Endothelial cell of umbilical vein (primary cell): ENCODE measurements at regions not wholly inside any gene's neighbourhood (a gene's known extent, or its start where the extent isn't known, plus 50 kb on each side); places are given as distances from the start of the nearest gene placed in this dataset.

Source experiments
- CTCF ChIP-seq, 2 donors: IDR thresholded peaks; 1 replicate in 1 of 2; 2 replicates in 1 of 2; pipeline ENCODE4 v1.5.1; 2011; ENCODE audit warnings: low read length in 2 of 2, mild to moderate bottlenecking in 2 of 2, moderate library complexity in 2 of 2, control low read depth in 1 of 2, inconsistent platforms in 1 of 2, low read depth in 1 of 2; ENCODE audit not compliant: insufficient read depth in 1 of 2; ENCODE audit errors: extremely low read depth in 1 of 2
- MYC ChIP-seq: IDR thresholded peaks from one replicate; pipeline ENCODE4 v1.6.1; 2011; ENCODE audit warnings: mild to moderate bottlenecking, low read depth, low read length

- TF ChIP-seq MYC: no peak
- TF ChIP-seq CTCF (IDR thresholded peaks at IDR 0.05; ENCODE audit: extremely low read depth in 1 of 2, insufficient read depth in 1 of 2, low read depth in 1 of 2, low read length in 2 of 2): no peak
Observed at GRCh38 chr12:113673458-113674238, 202.0 kb upstream of the LHX5 start.
